Left ventricle myocardium inferior (tissue), 1 donor: ENCODE measurements at regions not wholly inside any gene's neighbourhood (a gene's known extent, or its start where the extent isn't known, plus 50 kb on each side); places are given as distances from the start of the nearest gene placed in this dataset.
"Not testable (repeated sequence)": the region's sequence is repeated elsewhere in the genome, so short reads cannot be mapped to it uniquely, and the experiment has no call there.

ENCODE experiments used
- DNase-seq: peaks from one replicate; pipeline ENCODE4 v3.0.0-alpha.2; 2020
- H3K27ac ChIP-seq: fragments of 200-600 bp; replicated peaks from 2 replicates; pipeline ENCODE4 v1.8.0; 2021
- H3K27me3 ChIP-seq: fragments of 200-600 bp; 2 replicates; pipeline ENCODE4 v1.8.0; 2021; ENCODE audit warnings: low read depth
- H3K36me3 ChIP-seq: fragments of 200-600 bp; 2 replicates; pipeline ENCODE4 v1.8.0; 2021
- H3K4me1 ChIP-seq: fragments of 200-600 bp; 2 replicates; pipeline ENCODE4 v1.8.0; 2021
- H3K4me3 ChIP-seq: fragments of 200-600 bp; 2 replicates; pipeline ENCODE4 v1.8.0; 2021; ENCODE audit warnings: mild to moderate bottlenecking, moderate library complexity
- H3K9me3 ChIP-seq: fragments of 200-600 bp; replicated peaks from 2 replicates; pipeline ENCODE4 v1.8.0; 2021
- intact Hi-C: fragments of 100-400 bp; cut with micrococcal nuclease; formaldehyde crosslinking; loops from one replicate; pipeline ENCODE4 v1.11.0; 2022
- TF ChIP-seq, protein P1 (sequence below): fragments of 200-600 bp; IDR thresholded peaks from 2 replicates; pipeline ENCODE4 v1.8.0; 2021; ENCODE audit warnings: antibody characterized with exemption, mild to moderate bottlenecking, borderline replicate concordance
- donor health status: DM: no; HTN: yes; CAD: no; lungs with severe emphysema.

GRCh38 chr16:79835194-79835593 lies 234.7 kb upstream of the MAF start:
- Histone ChIP-seq H3K36me3 (no peaks in the 10 kb centered on the region), H3K9me3 (no peaks in the 10 kb centered on the region), H3K27me3 (no peaks in the 10 kb centered on the region), H3K4me1 (peaks cover 12% of the 10 kb centered on the region), H3K27ac (no peak overlapping the region), H3K4me3 (no peak overlapping the region)
- intact Hi-C loops = no loop called here
- DNase-seq = no peak
- TF ChIP-seq, protein P1, sequence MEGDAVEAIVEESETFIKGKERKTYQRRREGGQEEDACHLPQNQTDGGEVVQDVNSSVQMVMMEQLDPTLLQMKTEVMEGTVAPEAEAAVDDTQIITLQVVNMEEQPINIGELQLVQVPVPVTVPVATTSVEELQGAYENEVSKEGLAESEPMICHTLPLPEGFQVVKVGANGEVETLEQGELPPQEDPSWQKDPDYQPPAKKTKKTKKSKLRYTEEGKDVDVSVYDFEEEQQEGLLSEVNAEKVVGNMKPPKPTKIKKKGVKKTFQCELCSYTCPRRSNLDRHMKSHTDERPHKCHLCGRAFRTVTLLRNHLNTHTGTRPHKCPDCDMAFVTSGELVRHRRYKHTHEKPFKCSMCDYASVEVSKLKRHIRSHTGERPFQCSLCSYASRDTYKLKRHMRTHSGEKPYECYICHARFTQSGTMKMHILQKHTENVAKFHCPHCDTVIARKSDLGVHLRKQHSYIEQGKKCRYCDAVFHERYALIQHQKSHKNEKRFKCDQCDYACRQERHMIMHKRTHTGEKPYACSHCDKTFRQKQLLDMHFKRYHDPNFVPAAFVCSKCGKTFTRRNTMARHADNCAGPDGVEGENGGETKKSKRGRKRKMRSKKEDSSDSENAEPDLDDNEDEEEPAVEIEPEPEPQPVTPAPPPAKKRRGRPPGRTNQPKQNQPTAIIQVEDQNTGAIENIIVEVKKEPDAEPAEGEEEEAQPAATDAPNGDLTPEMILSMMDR = no peak

GRCh38 chr16:79834720-79835119 lies 234.2 kb upstream of the MAF start:
- Histone ChIP-seq H3K4me3 (no peak overlapping the region), H3K27ac (no peak overlapping the region), H3K36me3 (no peaks in the 10 kb centered on the region), H3K9me3 (no peaks in the 10 kb centered on the region), H3K27me3 (no peaks in the 10 kb centered on the region), H3K4me1 (peaks cover 7% of the 10 kb centered on the region)
- intact Hi-C loops = no loop called here
- TF ChIP-seq, protein P1 = no peak
- no peak for DNase-seq

DNA sequence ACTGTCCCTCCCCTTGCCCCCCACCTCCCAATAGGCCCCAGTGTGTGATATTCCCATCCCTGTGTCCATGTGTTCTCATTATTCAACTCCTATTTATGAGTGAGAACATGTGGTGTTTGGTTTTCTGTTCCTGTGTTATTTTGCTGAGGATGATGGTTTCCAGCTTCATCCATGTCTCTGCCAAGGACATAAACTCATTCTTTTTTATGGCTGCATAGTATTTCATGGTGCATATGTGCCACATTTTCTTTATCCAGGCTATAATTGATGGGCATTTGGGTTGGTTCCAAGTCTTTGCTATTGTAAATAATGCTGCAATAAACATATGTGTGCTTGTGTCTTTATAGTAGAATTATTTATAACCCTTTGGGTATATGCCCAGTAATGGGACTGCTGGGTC lies 233.5 kb upstream of the MAF start:
- DNase-seq, H3K27me3 ChIP-seq: not testable (repeated sequence)

DNA sequence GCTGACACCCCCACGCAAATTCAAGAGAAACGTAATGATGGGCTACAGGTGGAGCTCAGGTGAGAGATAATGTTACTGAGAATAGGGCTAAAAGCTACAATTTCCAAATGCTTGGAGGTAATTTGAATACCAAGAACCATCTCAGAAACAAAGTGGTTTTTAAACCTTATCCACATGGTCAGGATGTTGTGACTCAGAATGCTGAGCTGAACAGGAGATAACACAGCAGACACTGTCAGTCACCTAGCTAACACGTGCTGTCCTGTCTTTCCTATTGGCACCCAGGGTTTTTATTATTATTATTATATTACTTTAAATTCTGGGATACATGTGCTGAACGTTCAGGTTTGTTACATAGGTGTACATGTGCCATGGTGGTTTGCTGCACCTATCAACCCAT lies 233.0 kb upstream of the MAF start:
- TF ChIP-seq, protein P1 = no peak
- intact Hi-C loops = no loop called here
- Histone ChIP-seq H3K9me3 (no peaks in the 10 kb centered on the region), H3K36me3 (no peaks in the 10 kb centered on the region), H3K27me3 (no peaks in the 10 kb centered on the region), H3K4me3 (no peak overlapping the region), H3K4me1 (no peaks in the 10 kb centered on the region), H3K27ac (no peak overlapping the region)
- no peak for DNase-seq

More for the DNA sequence above, 233.5 kb upstream of the MAF start:
- H3K9me3 ChIP-seq, H3K36me3 ChIP-seq, intact Hi-C loops, H3K4me3 ChIP-seq, H3K27ac ChIP-seq, H3K4me1 ChIP-seq: not testable (repeated sequence)

- Histone ChIP-seq H3K4me1 (no peaks in the 10 kb centered on the region), H3K36me3 (no peaks in the 10 kb centered on the region), H3K27ac (no peak overlapping the region), H3K27me3 (no peaks in the 10 kb centered on the region), H3K9me3 (no peaks in the 10 kb centered on the region), H3K4me3 (no peak overlapping the region)
- intact Hi-C loops = no loop called here
- no peak for DNase-seq
- TF ChIP-seq, protein P1 = no peak
Measured at GRCh38 chr16:79826732-79827475, 226.4 kb upstream of the MAF start.

GRCh38 chr16:79825002-79825401 lies 224.5 kb upstream of the MAF start:
- H3K9me3 ChIP-seq = no peaks in the 10 kb centered on the region
- no peak overlapping the region for H3K4me3 ChIP-seq
- no peaks in the 10 kb centered on the region for H3K27me3 ChIP-seq
- H3K36me3 ChIP-seq = no peaks in the 10 kb centered on the region
- intact Hi-C loops = no loop called here
- no peak overlapping the region for H3K27ac ChIP-seq
- no peak for DNase-seq
- no peaks in the 10 kb centered on the region for H3K4me1 ChIP-seq
- TF ChIP-seq, protein P1 = no peak
